GM12878 (cell line): ENCODE measurements at regions not wholly inside any gene's neighbourhood (a gene's known extent, or its start where the extent isn't known, plus 50 kb on each side); places are given as distances from the start of the nearest gene placed in this dataset.

ENCODE experiments used
- BCL11A ChIP-seq: IDR thresholded peaks from 2 replicates; pipeline ENCODE4 v1.6.1; 2011; ENCODE audit warnings: low read depth, low read length
- POLR2A ChIP-seq: IDR thresholded peaks from 2 replicates; pipeline ENCODE4 v1.6.1; 2011; ENCODE audit warnings: low read depth, mild to moderate bottlenecking, low read length
- POLR2AphosphoS5 ChIP-seq: IDR thresholded peaks from 2 replicates; pipeline ENCODE4 v1.6.1; 2011; ENCODE audit warnings: mild to moderate bottlenecking, low read length, inconsistent platforms
- RB1 ChIP-seq: fragments of 450-650 bp; formaldehyde crosslinking; IDR thresholded peaks from 2 replicates; pipeline ENCODE4 v1.6.1; 2017; ENCODE audit warnings: mild to moderate bottlenecking, borderline replicate concordance
- SIN3A ChIP-seq: IDR thresholded peaks from 2 replicates; pipeline ENCODE4 v1.6.1; 2012; ENCODE audit warnings: low read depth, low read length, improper control_type of control experiment
- TF ChIP-seq, protein P1 (sequence below), 3 experiments: IDR thresholded peaks in 2 of 3; conservative IDR thresholded peaks in 1 of 3; 2 replicates each; pipeline ENCODE4 v1.5.1; 2011; ENCODE audit warnings: low read depth in 3 of 3, low read length in 3 of 3, mild to moderate bottlenecking in 3 of 3, control low read depth in 2 of 3, moderate library complexity in 2 of 3, inconsistent platforms in 1 of 3, mixed read lengths in 1 of 3; ENCODE audit not compliant: control insufficient read depth in 2 of 3, insufficient read depth in 1 of 3; ENCODE audit errors: extremely low read depth in 1 of 3
- TF ChIP-seq, protein P2 (sequence below): fragments of 450-650 bp; formaldehyde crosslinking; IDR thresholded peaks from 2 replicates; pipeline ENCODE4 v1.4.0; 2022; ENCODE audit warnings: mild to moderate bottlenecking, moderate library complexity
- TF ChIP-seq, protein P3 (sequence below): fragments of 450-650 bp; IDR thresholded peaks from 2 replicates; pipeline ENCODE4 v1.6.1; 2017; ENCODE audit warnings: antibody characterized with exemption, mild to moderate bottlenecking, moderate library complexity
- TF ChIP-seq, protein P4 (sequence below): IDR thresholded peaks from 2 replicates; pipeline ENCODE4 v1.6.1; 2012; ENCODE audit warnings: low read length, inconsistent platforms
- TF ChIP-seq, protein P5 (sequence below): IDR thresholded peaks from 2 replicates; pipeline ENCODE4 v1.6.1; 2012; ENCODE audit warnings: low read depth, low read length, improper control_type of control experiment
- TF ChIP-seq, protein P6 (sequence below): IDR thresholded peaks from 2 replicates; pipeline ENCODE4 v1.6.1; 2012; ENCODE audit warnings: low read depth, low read length, improper control_type of control experiment

DNA sequence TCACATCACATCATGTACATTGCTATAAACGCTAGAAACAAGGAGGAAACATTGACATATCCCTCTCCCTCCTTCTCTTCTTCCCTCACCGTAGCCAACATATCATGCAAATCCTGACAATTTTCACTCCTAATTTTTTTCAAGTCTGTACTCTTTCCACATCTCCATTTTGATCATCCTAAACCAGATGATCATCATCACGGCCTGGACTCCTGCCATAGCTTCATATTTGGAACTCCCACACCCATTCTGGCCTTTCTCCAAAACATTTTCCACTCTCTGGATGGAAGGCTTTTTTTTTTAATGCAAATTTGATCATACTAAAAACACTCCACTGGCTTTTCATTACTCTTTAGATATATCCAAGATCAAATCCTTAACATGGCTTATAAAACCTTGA, 248.0 kb upstream of the CNTN3 start:
- TF ChIP-seq, protein P1, sequence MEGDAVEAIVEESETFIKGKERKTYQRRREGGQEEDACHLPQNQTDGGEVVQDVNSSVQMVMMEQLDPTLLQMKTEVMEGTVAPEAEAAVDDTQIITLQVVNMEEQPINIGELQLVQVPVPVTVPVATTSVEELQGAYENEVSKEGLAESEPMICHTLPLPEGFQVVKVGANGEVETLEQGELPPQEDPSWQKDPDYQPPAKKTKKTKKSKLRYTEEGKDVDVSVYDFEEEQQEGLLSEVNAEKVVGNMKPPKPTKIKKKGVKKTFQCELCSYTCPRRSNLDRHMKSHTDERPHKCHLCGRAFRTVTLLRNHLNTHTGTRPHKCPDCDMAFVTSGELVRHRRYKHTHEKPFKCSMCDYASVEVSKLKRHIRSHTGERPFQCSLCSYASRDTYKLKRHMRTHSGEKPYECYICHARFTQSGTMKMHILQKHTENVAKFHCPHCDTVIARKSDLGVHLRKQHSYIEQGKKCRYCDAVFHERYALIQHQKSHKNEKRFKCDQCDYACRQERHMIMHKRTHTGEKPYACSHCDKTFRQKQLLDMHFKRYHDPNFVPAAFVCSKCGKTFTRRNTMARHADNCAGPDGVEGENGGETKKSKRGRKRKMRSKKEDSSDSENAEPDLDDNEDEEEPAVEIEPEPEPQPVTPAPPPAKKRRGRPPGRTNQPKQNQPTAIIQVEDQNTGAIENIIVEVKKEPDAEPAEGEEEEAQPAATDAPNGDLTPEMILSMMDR (IDR thresholded peaks at IDR 0.05 in 2 of 3, conservative IDR thresholded peaks at IDR 0.05 in 1 of 3; ENCODE audit: control insufficient read depth in 2 of 3, extremely low read depth in 1 of 3, insufficient read depth in 1 of 3, low read depth in 3 of 3, low read length in 3 of 3) = no peak
- no peak for TF ChIP-seq POLR2AphosphoS5
- TF ChIP-seq, protein P2, sequence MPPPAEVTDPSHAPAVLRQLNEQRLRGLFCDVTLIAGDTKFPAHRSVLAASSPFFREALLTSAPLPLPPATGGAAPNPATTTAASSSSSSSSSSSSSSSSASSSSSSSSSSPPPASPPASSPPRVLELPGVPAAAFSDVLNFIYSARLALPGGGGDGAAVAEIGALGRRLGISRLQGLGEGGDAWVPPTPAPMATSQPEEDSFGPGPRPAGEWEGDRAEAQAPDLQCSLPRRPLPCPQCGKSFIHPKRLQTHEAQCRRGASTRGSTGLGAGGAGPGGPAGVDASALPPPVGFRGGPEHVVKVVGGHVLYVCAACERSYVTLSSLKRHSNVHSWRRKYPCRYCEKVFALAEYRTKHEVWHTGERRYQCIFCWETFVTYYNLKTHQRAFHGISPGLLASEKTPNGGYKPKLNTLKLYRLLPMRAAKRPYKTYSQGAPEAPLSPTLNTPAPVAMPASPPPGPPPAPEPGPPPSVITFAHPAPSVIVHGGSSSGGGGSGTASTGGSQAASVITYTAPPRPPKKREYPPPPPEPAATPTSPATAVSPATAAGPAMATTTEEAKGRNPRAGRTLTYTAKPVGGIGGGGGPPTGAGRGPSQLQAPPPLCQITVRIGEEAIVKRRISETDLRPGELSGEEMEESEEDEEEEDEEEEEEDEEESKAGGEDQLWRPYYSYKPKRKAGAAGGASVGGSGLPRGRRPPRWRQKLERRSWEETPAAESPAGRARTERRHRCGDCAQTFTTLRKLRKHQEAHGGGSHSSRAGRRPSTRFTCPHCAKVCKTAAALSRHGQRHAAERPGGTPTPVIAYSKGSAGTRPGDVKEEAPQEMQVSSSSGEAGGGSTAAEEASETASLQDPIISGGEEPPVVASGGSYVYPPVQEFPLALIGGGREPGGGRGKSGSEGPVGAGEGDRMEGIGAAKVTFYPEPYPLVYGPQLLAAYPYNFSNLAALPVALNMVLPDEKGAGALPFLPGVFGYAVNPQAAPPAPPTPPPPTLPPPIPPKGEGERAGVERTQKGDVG (CRISPR knock-in tag) = no peak
- TF ChIP-seq, protein P3, sequence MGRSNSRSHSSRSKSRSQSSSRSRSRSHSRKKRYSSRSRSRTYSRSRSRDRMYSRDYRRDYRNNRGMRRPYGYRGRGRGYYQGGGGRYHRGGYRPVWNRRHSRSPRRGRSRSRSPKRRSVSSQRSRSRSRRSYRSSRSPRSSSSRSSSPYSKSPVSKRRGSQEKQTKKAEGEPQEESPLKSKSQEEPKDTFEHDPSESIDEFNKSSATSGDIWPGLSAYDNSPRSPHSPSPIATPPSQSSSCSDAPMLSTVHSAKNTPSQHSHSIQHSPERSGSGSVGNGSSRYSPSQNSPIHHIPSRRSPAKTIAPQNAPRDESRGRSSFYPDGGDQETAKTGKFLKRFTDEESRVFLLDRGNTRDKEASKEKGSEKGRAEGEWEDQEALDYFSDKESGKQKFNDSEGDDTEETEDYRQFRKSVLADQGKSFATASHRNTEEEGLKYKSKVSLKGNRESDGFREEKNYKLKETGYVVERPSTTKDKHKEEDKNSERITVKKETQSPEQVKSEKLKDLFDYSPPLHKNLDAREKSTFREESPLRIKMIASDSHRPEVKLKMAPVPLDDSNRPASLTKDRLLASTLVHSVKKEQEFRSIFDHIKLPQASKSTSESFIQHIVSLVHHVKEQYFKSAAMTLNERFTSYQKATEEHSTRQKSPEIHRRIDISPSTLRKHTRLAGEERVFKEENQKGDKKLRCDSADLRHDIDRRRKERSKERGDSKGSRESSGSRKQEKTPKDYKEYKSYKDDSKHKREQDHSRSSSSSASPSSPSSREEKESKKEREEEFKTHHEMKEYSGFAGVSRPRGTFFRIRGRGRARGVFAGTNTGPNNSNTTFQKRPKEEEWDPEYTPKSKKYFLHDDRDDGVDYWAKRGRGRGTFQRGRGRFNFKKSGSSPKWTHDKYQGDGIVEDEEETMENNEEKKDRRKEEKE = no peak
- no peak for TF ChIP-seq RB1
- TF ChIP-seq POLR2A = no peak
- TF ChIP-seq, protein P4, sequence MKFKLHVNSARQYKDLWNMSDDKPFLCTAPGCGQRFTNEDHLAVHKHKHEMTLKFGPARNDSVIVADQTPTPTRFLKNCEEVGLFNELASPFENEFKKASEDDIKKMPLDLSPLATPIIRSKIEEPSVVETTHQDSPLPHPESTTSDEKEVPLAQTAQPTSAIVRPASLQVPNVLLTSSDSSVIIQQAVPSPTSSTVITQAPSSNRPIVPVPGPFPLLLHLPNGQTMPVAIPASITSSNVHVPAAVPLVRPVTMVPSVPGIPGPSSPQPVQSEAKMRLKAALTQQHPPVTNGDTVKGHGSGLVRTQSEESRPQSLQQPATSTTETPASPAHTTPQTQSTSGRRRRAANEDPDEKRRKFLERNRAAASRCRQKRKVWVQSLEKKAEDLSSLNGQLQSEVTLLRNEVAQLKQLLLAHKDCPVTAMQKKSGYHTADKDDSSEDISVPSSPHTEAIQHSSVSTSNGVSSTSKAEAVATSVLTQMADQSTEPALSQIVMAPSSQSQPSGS = no peak
- TF ChIP-seq BCL11A = no peak
- TF ChIP-seq, protein P5, sequence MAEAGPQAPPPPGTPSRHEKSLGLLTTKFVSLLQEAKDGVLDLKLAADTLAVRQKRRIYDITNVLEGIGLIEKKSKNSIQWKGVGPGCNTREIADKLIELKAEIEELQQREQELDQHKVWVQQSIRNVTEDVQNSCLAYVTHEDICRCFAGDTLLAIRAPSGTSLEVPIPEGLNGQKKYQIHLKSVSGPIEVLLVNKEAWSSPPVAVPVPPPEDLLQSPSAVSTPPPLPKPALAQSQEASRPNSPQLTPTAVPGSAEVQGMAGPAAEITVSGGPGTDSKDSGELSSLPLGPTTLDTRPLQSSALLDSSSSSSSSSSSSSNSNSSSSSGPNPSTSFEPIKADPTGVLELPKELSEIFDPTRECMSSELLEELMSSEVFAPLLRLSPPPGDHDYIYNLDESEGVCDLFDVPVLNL = no peak
- TF ChIP-seq, protein P6, sequence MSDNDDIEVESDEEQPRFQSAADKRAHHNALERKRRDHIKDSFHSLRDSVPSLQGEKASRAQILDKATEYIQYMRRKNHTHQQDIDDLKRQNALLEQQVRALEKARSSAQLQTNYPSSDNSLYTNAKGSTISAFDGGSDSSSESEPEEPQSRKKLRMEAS = no peak
- no peak for TF ChIP-seq SIN3A
